Mesendoderm (in vitro differentiated cells): ENCODE measurements at regions not wholly inside any gene's neighbourhood (a gene's known extent, or its start where the extent isn't known, plus 50 kb on each side); places are given as distances from the start of the nearest gene placed in this dataset.

Experiments
- DNase-seq: peaks from one replicate; pipeline ENCODE4 v3.0.0; 2013
- H2AK5ac ChIP-seq: 2 replicates; pipeline ENCODE4 v1.6.1; 2013; ENCODE audit warnings: low read length, inconsistent platforms
- H2BK120ac ChIP-seq: 2 replicates; pipeline ENCODE4 v1.6.1; 2013; ENCODE audit warnings: low read depth, mild to moderate bottlenecking, low read length, moderate library complexity, mixed read lengths
- H2BK15ac ChIP-seq: replicated peaks from 2 replicates; pipeline ENCODE4 v1.6.1; 2013; ENCODE audit warnings: low read depth, mild to moderate bottlenecking, moderate library complexity
- H2BK5ac ChIP-seq: 2 replicates; pipeline ENCODE4 v1.6.1; 2013; ENCODE audit warnings: low read length, inconsistent platforms
- H3K18ac ChIP-seq: 2 replicates; pipeline ENCODE4 v1.6.1; 2013; ENCODE audit warnings: mild to moderate bottlenecking, low read length, mixed read lengths
- H3K23ac ChIP-seq: one replicate; pipeline ENCODE4 v1.6.1; 2013; ENCODE audit warnings: low read length
- H3K27ac ChIP-seq: 2 replicates; pipeline ENCODE4 v1.5.1; 2013; ENCODE audit warnings: low read depth, mild to moderate bottlenecking, inconsistent platforms, low read length, moderate library complexity
- H3K27me3 ChIP-seq: 2 replicates; pipeline ENCODE4 v1.6.1; 2013; ENCODE audit warnings: low read length, control low read depth, mild to moderate bottlenecking, inconsistent platforms; ENCODE audit not compliant: insufficient read depth, poor library complexity
- H3K36me3 ChIP-seq: 2 replicates; pipeline ENCODE4 v1.6.1; 2013; ENCODE audit warnings: low read length, inconsistent platforms; ENCODE audit not compliant: control insufficient read depth, insufficient read depth
- H3K4ac ChIP-seq: one replicate; pipeline ENCODE4 v1.6.1; 2013; ENCODE audit warnings: low read depth, mild to moderate bottlenecking, low read length, moderate library complexity
- H3K4me1 ChIP-seq: 2 replicates; pipeline ENCODE4 v1.6.1; 2013; ENCODE audit warnings: low read depth, low read length, inconsistent platforms; ENCODE audit not compliant: control insufficient read depth
- H3K4me2 ChIP-seq: 2 replicates; pipeline ENCODE4 v1.6.1; 2013; ENCODE audit warnings: low read length
- H3K4me3 ChIP-seq: 2 replicates; pipeline ENCODE4 v1.5.1; 2013; ENCODE audit warnings: mild to moderate bottlenecking, low read length
- H3K56ac ChIP-seq: one replicate; pipeline ENCODE4 v1.6.1; 2013; ENCODE audit warnings: low read length
- H3K79me1 ChIP-seq: 2 replicates; pipeline ENCODE4 v1.6.1; 2013; ENCODE audit warnings: low read length, inconsistent platforms
- H3K79me2 ChIP-seq: 2 replicates; pipeline ENCODE4 v1.6.1; 2013; ENCODE audit warnings: mild to moderate bottlenecking, low read length; ENCODE audit not compliant: control insufficient read depth, insufficient read depth
- H3K9ac ChIP-seq: 2 replicates; pipeline ENCODE4 v1.6.1; 2013; ENCODE audit warnings: low read length, inconsistent platforms
- H4K5ac ChIP-seq: one replicate; pipeline ENCODE4 v1.6.1; 2013; ENCODE audit warnings: low read length
- H4K8ac ChIP-seq: one replicate; pipeline ENCODE4 v1.6.1; 2013; ENCODE audit warnings: low read depth, mild to moderate bottlenecking, control low read depth, low read length, moderate library complexity
- WGBS: extraction: QIAGEN DNeasy Blood & Tissue Kit; methylation state at CpG from one replicate; pipeline ENCODE4 v1.1.7; 2013; ENCODE audit warnings: low lambda C conversion rate, missing lambda C conversion rate; ENCODE audit not compliant: insufficient coverage; ENCODE audit errors: extremely low coverage; 5-methylcytosine and 5-hydroxymethylcytosine counted together

DNA sequence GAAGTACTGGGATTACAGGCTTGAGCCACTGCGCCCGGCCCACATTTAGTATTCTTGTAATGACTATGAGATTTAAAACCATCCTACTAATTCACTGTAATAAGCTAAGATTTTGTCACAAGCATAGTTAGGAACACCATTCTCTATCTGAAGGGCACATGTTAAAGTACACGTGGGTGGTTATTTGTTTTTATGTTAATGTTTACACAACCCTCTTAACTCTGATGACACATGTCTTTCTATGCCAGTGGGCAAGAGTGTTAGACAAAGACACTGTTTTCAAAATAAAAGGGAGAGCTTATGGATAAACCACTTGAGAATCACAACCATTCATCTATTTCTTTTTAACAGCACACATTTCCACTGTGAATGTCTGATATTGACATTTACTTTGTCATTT lies 537.6 kb upstream of the IL12A start:
- H3K4me2 ChIP-seq, result no peak overlapping the region
- no peaks in the 10 kb centered on the region for H3K79me2 ChIP-seq
- no peak overlapping the region for H3K56ac ChIP-seq
- H2AK5ac ChIP-seq, result no peak overlapping the region
- no peak overlapping the region for H2BK120ac ChIP-seq
- H3K4me1 ChIP-seq, result no peaks in the 10 kb centered on the region
- no peak overlapping the region for H4K5ac ChIP-seq
- H3K9ac ChIP-seq, result no peak overlapping the region
- H3K4ac ChIP-seq, result no peak overlapping the region
- no peaks in the 10 kb centered on the region for H3K79me1 ChIP-seq
- no peaks in the 10 kb centered on the region for H3K36me3 ChIP-seq
- H3K18ac ChIP-seq, result no peak overlapping the region
- no peaks in the 10 kb centered on the region for H3K27me3 ChIP-seq
- WGBS, result no CpG with 5 or more reads among the region's 3 CpGs
- no peak overlapping the region for H4K8ac ChIP-seq
- no peak overlapping the region for H3K27ac ChIP-seq
- no peak overlapping the region for H2BK15ac ChIP-seq
- H2BK5ac ChIP-seq, result no peak overlapping the region
- no peak for DNase-seq
- H3K4me3 ChIP-seq, result no peak overlapping the region
- H3K23ac ChIP-seq, result no peak overlapping the region

GRCh38 chr3:159451482-159451881 lies 537.2 kb upstream of the IL12A start:
- no peak overlapping the region for H3K18ac ChIP-seq
- no peaks in the 10 kb centered on the region for H3K27me3 ChIP-seq
- no peak overlapping the region for H2BK15ac ChIP-seq
- no peak overlapping the region for H2BK120ac ChIP-seq
- no peak for DNase-seq
- no peak overlapping the region for H3K27ac ChIP-seq
- no peak overlapping the region for H3K56ac ChIP-seq
- H3K9ac ChIP-seq, result no peak overlapping the region
- no peak overlapping the region for H4K5ac ChIP-seq
- H2AK5ac ChIP-seq, result no peak overlapping the region
- H3K4me1 ChIP-seq, result no peaks in the 10 kb centered on the region
- no peaks in the 10 kb centered on the region for H3K36me3 ChIP-seq
- no peak overlapping the region for H3K4ac ChIP-seq
- H3K4me2 ChIP-seq, result no peak overlapping the region
- no peaks in the 10 kb centered on the region for H3K79me1 ChIP-seq
- no peak overlapping the region for H3K4me3 ChIP-seq
- no peak overlapping the region for H4K8ac ChIP-seq
- no peak overlapping the region for H2BK5ac ChIP-seq
- no CpG with 5 or more reads among the region's 1 CpG for WGBS
- H3K79me2 ChIP-seq, result no peaks in the 10 kb centered on the region
- no peak overlapping the region for H3K23ac ChIP-seq

DNA sequence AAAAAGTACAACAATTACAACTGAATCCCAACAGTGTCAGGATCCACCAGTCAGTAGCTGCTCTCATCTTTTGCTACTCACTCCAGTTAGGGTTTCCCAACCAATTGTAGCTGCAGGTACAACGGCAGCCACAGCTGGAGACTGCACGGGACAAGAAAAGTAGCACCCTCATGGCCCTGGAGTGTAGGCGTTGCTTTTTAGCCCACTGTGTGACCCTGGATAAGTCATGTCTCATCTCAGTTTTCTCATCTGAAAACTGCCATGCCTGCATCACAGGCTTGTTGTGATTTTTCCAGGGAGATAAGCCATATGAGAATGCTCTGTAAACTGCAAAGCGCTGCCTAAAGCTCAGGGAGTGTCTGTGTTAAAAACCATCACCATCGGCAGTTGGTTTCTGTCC lies 535.6 kb upstream of the IL12A start:
- no CpG with 5 or more reads among the region's 5 CpGs for WGBS
- H3K4me2 ChIP-seq, result no peak overlapping the region
- no peaks in the 10 kb centered on the region for H3K79me2 ChIP-seq
- DNase-seq, result no peak
- H3K56ac ChIP-seq, result no peak overlapping the region
- no peak overlapping the region for H3K4me3 ChIP-seq
- H3K27me3 ChIP-seq, result no peaks in the 10 kb centered on the region
- no peaks in the 10 kb centered on the region for H3K4me1 ChIP-seq
- no peak overlapping the region for H3K27ac ChIP-seq
- H3K79me1 ChIP-seq, result no peaks in the 10 kb centered on the region
- no peak overlapping the region for H2BK120ac ChIP-seq
- no peak overlapping the region for H2BK5ac ChIP-seq
- H3K23ac ChIP-seq, result no peak overlapping the region
- H2BK15ac ChIP-seq, result no peak overlapping the region
- H4K5ac ChIP-seq, result no peak overlapping the region
- H3K9ac ChIP-seq, result no peak overlapping the region
- H3K4ac ChIP-seq, result no peak overlapping the region
- no peak overlapping the region for H4K8ac ChIP-seq
- no peak overlapping the region for H2AK5ac ChIP-seq
- H3K36me3 ChIP-seq, result no peaks in the 10 kb centered on the region
- H3K18ac ChIP-seq, result no peak overlapping the region

DNA sequence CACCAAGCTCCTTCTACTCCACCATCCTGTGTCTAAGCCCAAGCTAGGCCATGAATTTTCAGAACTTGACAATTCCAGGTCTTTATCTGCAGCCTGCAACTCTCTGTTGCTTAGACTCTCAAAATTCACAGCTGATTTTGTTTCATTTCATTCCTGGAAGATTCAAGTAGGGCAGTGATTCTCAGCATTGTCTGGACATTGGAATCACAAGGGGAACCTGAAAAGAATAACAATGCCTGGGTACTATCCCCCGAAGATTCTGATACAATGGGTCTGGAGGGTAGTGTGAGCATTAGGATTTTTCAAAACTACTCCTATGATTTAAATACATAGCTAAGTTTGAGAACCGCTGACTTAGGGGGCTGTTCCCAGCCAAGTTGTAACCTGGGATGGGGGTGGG lies 534.7 kb upstream of the IL12A start:
- no peak overlapping the region for H3K27ac ChIP-seq
- no peak for DNase-seq
- no CpG with 5 or more reads among the region's 2 CpGs for WGBS

GRCh38 chr3:159455741-159456181 lies 532.9 kb upstream of the IL12A start:
- no peaks in the 10 kb centered on the region for H3K36me3 ChIP-seq
- H3K9ac ChIP-seq, result no peak overlapping the region
- DNase-seq, result no peak
- no peak overlapping the region for H2BK120ac ChIP-seq
- WGBS, result no CpG with 5 or more reads among the region's 5 CpGs
- H4K5ac ChIP-seq, result no peak overlapping the region
- no peak overlapping the region for H2BK15ac ChIP-seq
- H3K79me1 ChIP-seq, result no peaks in the 10 kb centered on the region
- H3K4me2 ChIP-seq, result no peak overlapping the region
- no peaks in the 10 kb centered on the region for H3K27me3 ChIP-seq
- no peak overlapping the region for H2AK5ac ChIP-seq
- no peak overlapping the region for H3K27ac ChIP-seq
- no peak overlapping the region for H3K4me3 ChIP-seq
- H3K79me2 ChIP-seq, result no peaks in the 10 kb centered on the region
- no peak overlapping the region for H3K4ac ChIP-seq
- H3K23ac ChIP-seq, result no peak overlapping the region
- H2BK5ac ChIP-seq, result no peak overlapping the region
- no peaks in the 10 kb centered on the region for H3K4me1 ChIP-seq
- H3K18ac ChIP-seq, result no peak overlapping the region
- no peak overlapping the region for H4K8ac ChIP-seq
- no peak overlapping the region for H3K56ac ChIP-seq

More for the DNA sequence above, 534.7 kb upstream of the IL12A start:
- H3K79me1 ChIP-seq, result no peaks in the 10 kb centered on the region
- no peaks in the 10 kb centered on the region for H3K4me1 ChIP-seq
- H4K5ac ChIP-seq, result no peak overlapping the region
- no peak overlapping the region for H3K23ac ChIP-seq
- no peak overlapping the region for H3K56ac ChIP-seq
- no peak overlapping the region for H2BK5ac ChIP-seq
- no peak overlapping the region for H3K4me3 ChIP-seq
- H3K9ac ChIP-seq, result no peak overlapping the region
- no peak overlapping the region for H2BK15ac ChIP-seq
- no peak overlapping the region for H4K8ac ChIP-seq
- no peak overlapping the region for H2BK120ac ChIP-seq
- H3K27me3 ChIP-seq, result no peaks in the 10 kb centered on the region
- no peaks in the 10 kb centered on the region for H3K36me3 ChIP-seq
- no peak overlapping the region for H2AK5ac ChIP-seq
- no peak overlapping the region for H3K18ac ChIP-seq
- H3K4me2 ChIP-seq, result no peak overlapping the region
- no peaks in the 10 kb centered on the region for H3K79me2 ChIP-seq
- no peak overlapping the region for H3K4ac ChIP-seq

GRCh38 chr3:159458010-159458409 lies 530.6 kb upstream of the IL12A start:
- no peaks in the 10 kb centered on the region for H3K79me1 ChIP-seq

More at GRCh38 chr3:159458010-159458409, 530.6 kb upstream of the IL12A start:
- Histone ChIP-seq H3K36me3 (no peaks in the 10 kb centered on the region), H4K5ac (no peak overlapping the region), H3K27me3 (no peaks in the 10 kb centered on the region), H3K4me3 (no peak overlapping the region), H3K27ac (no peak overlapping the region), H3K9ac (no peak overlapping the region), H2BK15ac (no peak overlapping the region), H2BK120ac (no peak overlapping the region), H2BK5ac (no peak overlapping the region), H3K23ac (no peak overlapping the region), H2AK5ac (no peak overlapping the region), H3K79me2 (no peaks in the 10 kb centered on the region), H3K18ac (no peak overlapping the region), H3K56ac (no peak overlapping the region), H4K8ac (no peak overlapping the region), H3K4me1 (no peaks in the 10 kb centered on the region), H3K4me2 (no peak overlapping the region), H3K4ac (no peak overlapping the region)
- WGBS, result no CpG with 5 or more reads among the region's 2 CpGs
- peak; percentile 80 for DNase-seq
